CD14-positive monocyte (primary cell): ENCODE measurements at regions not wholly inside any gene's neighbourhood (a gene's known extent, or its start where the extent isn't known, plus 50 kb on each side); places are given as distances from the start of the nearest gene placed in this dataset.
"Not testable (repeated sequence)": the region's sequence is repeated elsewhere in the genome, so short reads cannot be mapped to it uniquely, and the experiment has no call there.

ENCODE experiments used
- DNase-seq, 3 donors: peaks; one replicate each; pipeline ENCODE4 v3.0.0-alpha.2; 2011 to 2022
- H2AFZ ChIP-seq: 2 replicates; pipeline ENCODE4 v1.6.0; 2012; ENCODE audit warnings: mild to moderate bottlenecking, low read depth, low read length, inconsistent platforms; ENCODE audit not compliant: insufficient read depth, poor library complexity, severe bottlenecking
- H3K27ac ChIP-seq, 2 donors: 1 replicate in 1 of 2; 2 replicates in 1 of 2; pipeline ENCODE4 v1.5.1; 2012 to 2013; ENCODE audit warnings: low read length in 2 of 2, control low read depth in 1 of 2, inconsistent platforms in 1 of 2, low read depth in 1 of 2, mild to moderate bottlenecking in 1 of 2
- H3K27me3 ChIP-seq, 2 donors: one replicate each; pipeline versions ENCODE4 v1.6.0 to v1.6.1; 2011 to 2013; ENCODE audit warnings: low read length in 2 of 2; ENCODE audit not compliant: control insufficient read depth in 2 of 2, insufficient read depth in 2 of 2
- H3K36me3 ChIP-seq, 2 donors: replicated peaks in 1 of 2; 1 replicate in 1 of 2; 2 replicates in 1 of 2; pipeline versions ENCODE4 v1.5.1 to v1.6.1; 2012 to 2013; ENCODE audit warnings: low read length in 2 of 2, control low read depth in 1 of 2, inconsistent platforms in 1 of 2, mild to moderate bottlenecking in 1 of 2; ENCODE audit not compliant: insufficient read depth in 2 of 2, control insufficient read depth in 1 of 2
- H3K4me1 ChIP-seq, 2 donors: 1 replicate in 1 of 2; 2 replicates in 1 of 2; pipeline versions ENCODE4 v1.5.1 to v1.6.1; 2012 to 2013; ENCODE audit warnings: low read length in 2 of 2, control low read depth in 1 of 2, inconsistent platforms in 1 of 2, mild to moderate bottlenecking in 1 of 2, moderate library complexity in 1 of 2; ENCODE audit not compliant: insufficient read depth in 2 of 2, control insufficient read depth in 1 of 2
- H3K4me2 ChIP-seq: replicated peaks from 2 replicates; pipeline ENCODE3; 2012; ENCODE audit warnings: low read length, moderate library complexity, mild to moderate bottlenecking; ENCODE audit not compliant: poor library complexity, severe bottlenecking; ENCODE audit errors: extremely low read depth
- H3K4me3 ChIP-seq, 3 experiments: fragments of 200-600 bp in 1 of 3; sonication (generic) in 1 of 3; replicated peaks in 1 of 3; 1 replicate in 2 of 3; 2 replicates in 1 of 3; pipeline ENCODE4 v1.5.1; 2011 to 2013; ENCODE audit warnings: low read length in 3 of 3, mild to moderate bottlenecking in 3 of 3, control low read depth in 2 of 3, low read depth in 2 of 3, inconsistent platforms in 1 of 3, moderate library complexity in 1 of 3
- H3K79me2 ChIP-seq: 2 replicates; pipeline ENCODE4 v1.6.0; 2012; ENCODE audit warnings: mild to moderate bottlenecking, control low read depth, inconsistent platforms, low read length, moderate library complexity; ENCODE audit not compliant: insufficient read depth
- H3K9ac ChIP-seq: 2 replicates; pipeline ENCODE4 v1.6.0; 2017; ENCODE audit warnings: low read length, mild to moderate bottlenecking; ENCODE audit not compliant: insufficient read depth, poor library complexity, severe bottlenecking
- H3K9me3 ChIP-seq, 2 donors: replicated peaks in 1 of 2; 1 replicate in 1 of 2; 2 replicates in 1 of 2; pipeline versions ENCODE4 v1.5.1 to v1.6.1; 2012 to 2013; ENCODE audit warnings: low read length in 2 of 2, control low read depth in 1 of 2; ENCODE audit not compliant: control insufficient read depth in 1 of 2, insufficient read depth in 1 of 2
- H4K20me1 ChIP-seq: 2 replicates; pipeline ENCODE4 v1.6.0; 2012; ENCODE audit warnings: mild to moderate bottlenecking, low read length, control low read depth, moderate library complexity; ENCODE audit not compliant: insufficient read depth
- H3K27ac Mint-ChIP-seq, 7 donors: one replicate each; pipeline ENCODE4 v1.8.0; 2020; ENCODE audit warnings: mild to moderate bottlenecking in 7 of 7, mixed read lengths in 7 of 7, moderate library complexity in 6 of 7, inconsistent platforms in 2 of 7
- H3K27me3 Mint-ChIP-seq, 3 donors: one replicate each; pipeline ENCODE4 v1.8.0; 2021 to 2022; ENCODE audit warnings: low read depth in 3 of 3, mild to moderate bottlenecking in 3 of 3, mixed read lengths in 3 of 3, moderate library complexity in 3 of 3, inconsistent platforms in 1 of 3
- H3K36me3 Mint-ChIP-seq, 2 donors: one replicate each; pipeline ENCODE4 v1.8.0; 2020; ENCODE audit warnings: mixed read lengths in 2 of 2, inconsistent platforms in 1 of 2, mild to moderate bottlenecking in 1 of 2
- H3K4me1 Mint-ChIP-seq: one replicate; pipeline ENCODE4 v1.8.0; 2020; ENCODE audit warnings: mild to moderate bottlenecking, mixed read lengths
- H3K4me3 Mint-ChIP-seq, 2 donors: one replicate each; pipeline ENCODE4 v1.8.0; 2020; ENCODE audit warnings: mild to moderate bottlenecking in 2 of 2, mixed read lengths in 2 of 2, moderate library complexity in 1 of 2
- H3K9me3 Mint-ChIP-seq, 7 donors: one replicate each; pipeline ENCODE4 v1.8.0; 2020 to 2022; ENCODE audit warnings: mixed read lengths in 7 of 7, mild to moderate bottlenecking in 6 of 7, moderate library complexity in 6 of 7, inconsistent platforms in 2 of 7
- CTCF ChIP-seq: fragments of 200-600 bp; IDR thresholded peaks from one replicate; pipeline ENCODE4 v1.8.0; 2022; ENCODE audit warnings: antibody characterized with exemption, mild to moderate bottlenecking
- WGBS: methylation state at CpG from one replicate; pipeline ENCODE4 v1.1.5; 2013; ENCODE audit warnings: missing lambda C conversion rate; ENCODE audit not compliant: insufficient coverage; 5-methylcytosine and 5-hydroxymethylcytosine counted together
- intact Hi-C, 2 donors: fragments of 100-400 bp; cut with micrococcal nuclease; formaldehyde crosslinking; loops; one replicate each; pipeline versions ENCODE4 v1.15.0 to v1.15.1; 2023

DNA sequence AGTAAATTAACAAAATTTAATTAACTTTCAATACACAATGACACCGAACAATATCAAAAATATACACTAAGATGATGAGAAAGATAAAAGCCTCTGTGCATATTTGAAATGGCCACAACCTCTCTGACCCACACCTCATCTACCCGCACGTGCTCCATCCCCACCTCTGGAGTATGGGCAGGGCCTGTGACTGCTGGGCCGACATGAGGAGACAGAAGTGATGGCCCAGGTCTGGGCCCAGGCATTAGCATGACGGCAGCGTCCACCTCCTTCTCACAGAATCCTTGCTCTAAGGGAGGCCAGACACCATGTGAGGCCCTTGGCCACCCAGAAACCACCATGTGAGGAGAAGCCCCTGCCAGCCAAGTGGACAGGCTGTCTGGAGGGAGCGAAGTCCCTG is 122.1 kb upstream of the RNF32 start:
- TF ChIP-seq CTCF = no peak
- Histone ChIP-seq H2AFZ (no peak overlapping the region), H3K27ac (no peak overlapping the region), H3K27me3 (peaks cover 0 to 2% of the 10 kb centered on the region in 2 donors), H3K4me3 (no peak overlapping the region), H3K36me3 (no peaks in the 10 kb centered on the region), H3K9me3 (no peaks in the 10 kb centered on the region), H3K4me1 (no peaks in the 10 kb centered on the region), H3K9ac (no peak overlapping the region), H4K20me1 (no peaks in the 10 kb centered on the region), H3K79me2 (no peaks in the 10 kb centered on the region), H3K4me2 (no peak overlapping the region)
- Mint-ChIP-seq H3K27me3 (peaks cover 7 to 12% (median 11%) of the 10 kb centered on the region in 3 donors), H3K27ac (no peak overlapping the region), H3K36me3 (no peaks in the 10 kb centered on the region), H3K4me3 (no peak overlapping the region), H3K9me3 (peaks cover 0 to 6% (median 2%) of the 10 kb centered on the region in 7 donors), H3K4me1 (no peaks in the 10 kb centered on the region)
- no peak for DNase-seq
- WGBS = 96% methylated on average over 5 of the region's 7 CpGs
- intact Hi-C loops = no loop called here

- 75% methylated on average over 4 of the region's 8 CpGs for WGBS
Observed at GRCh38 chr7:156517858-156518257, 122.7 kb upstream of the RNF32 start.

More at GRCh38 chr7:156517858-156518257, 122.7 kb upstream of the RNF32 start:
- H3K9me3 Mint-ChIP-seq, H3K9me3 ChIP-seq, H3K4me2 ChIP-seq, DNase-seq, intact Hi-C loops, H3K36me3 Mint-ChIP-seq, H3K27ac Mint-ChIP-seq, H3K27ac ChIP-seq, H3K9ac ChIP-seq, H3K4me1 Mint-ChIP-seq, H3K79me2 ChIP-seq, H3K4me1 ChIP-seq, H4K20me1 ChIP-seq, H3K4me3 Mint-ChIP-seq, H3K4me3 ChIP-seq, H3K27me3 ChIP-seq, H3K36me3 ChIP-seq, H2AFZ ChIP-seq: not testable (repeated sequence)
- H3K27me3 Mint-ChIP-seq = peaks cover 5 to 11% (median 10%) of the 10 kb centered on the region in 3 donors
